IMR-90 (cell line): ENCODE measurements at regions not wholly inside any gene's neighbourhood (a gene's known extent, or its start where the extent isn't known, plus 50 kb on each side); places are given as distances from the start of the nearest gene placed in this dataset.
A peak's percentile ranks its signal among the peaks of the same experiment; 100 is the strongest.

Source experiments
- ATAC-seq: fragments of 200-7000 bp; cut with Tn5 transposase; 2 replicates; pipeline ENCODE4 v1.9.1; 2020; ENCODE audit warnings: low read depth, mild to moderate bottlenecking, moderate library complexity
- BruUV-seq: library from RNA; stranded (reverse); fragments of 400-500 nt; replicated peaks from 2 replicates; lab custom pipeline; 2021; lab: Mats Ljungman, UMichigan
- CTCF ChIA-PET: fragments of 300-600 bp; formaldehyde crosslinking; extraction: SDS; loops from one replicate; lab custom pipeline; 2021; ENCODE audit warnings: antibody characterized with exemption; lab: Yijun Ruan, JAX
- POLR2A ChIA-PET: fragments of 300-600 bp; sonication (Branson Sonifier 250); formaldehyde crosslinking; loops from one replicate; lab custom pipeline; 2022; ENCODE audit warnings: antibody characterized with exemption; ENCODE audit not compliant: unreplicated experiment; lab: Charles Lee
- DNase-seq: peaks from one replicate; pipeline ENCODE4 v3.0.0; 2013
- H2AFZ ChIP-seq: replicated peaks from 2 replicates; pipeline ENCODE3; 2013; ENCODE audit warnings: low read length, mild to moderate bottlenecking; ENCODE audit not compliant: poor library complexity
- H2AK5ac ChIP-seq: 2 replicates; pipeline ENCODE4 v1.6.1; 2013; ENCODE audit warnings: low read depth, low read length, inconsistent platforms
- H2AK9ac ChIP-seq: replicated peaks from 2 replicates; pipeline ENCODE3; 2013; ENCODE audit warnings: mild to moderate bottlenecking, low read depth, low read length, moderate library complexity; ENCODE audit not compliant: poor library complexity
- H2BK120ac ChIP-seq: 2 replicates; pipeline ENCODE4 v1.6.1; 2013; ENCODE audit warnings: low read depth, low read length, inconsistent platforms
- H2BK15ac ChIP-seq: 3 replicates; pipeline ENCODE4 v1.6.1; 2013; ENCODE audit warnings: low read depth, low read length, inconsistent platforms
- H2BK20ac ChIP-seq: 2 replicates; pipeline ENCODE4 v1.6.1; 2013; ENCODE audit warnings: low read depth, mild to moderate bottlenecking, inconsistent platforms, low read length, moderate library complexity
- H2BK5ac ChIP-seq: 2 replicates; pipeline ENCODE4 v1.6.1; 2013; ENCODE audit warnings: mild to moderate bottlenecking, low read depth, low read length, inconsistent platforms; ENCODE audit not compliant: poor library complexity, severe bottlenecking
- H3K14ac ChIP-seq: replicated peaks from 2 replicates; pipeline ENCODE4 v1.6.1; 2013; ENCODE audit warnings: low read depth, low read length, inconsistent platforms
- H3K18ac ChIP-seq: 2 replicates; pipeline ENCODE4 v1.6.1; 2013; ENCODE audit warnings: low read depth, low read length, control low read depth
- H3K23ac ChIP-seq: 2 replicates; pipeline ENCODE4 v1.6.1; 2013; ENCODE audit warnings: low read depth, low read length, inconsistent platforms
- H3K27ac ChIP-seq: 2 replicates; pipeline ENCODE4 v1.5.1; 2013; ENCODE audit warnings: mild to moderate bottlenecking, control low read depth, low read length; ENCODE audit not compliant: insufficient read depth
- H3K27me3 ChIP-seq: 2 replicates; pipeline ENCODE4 v1.6.1; 2013; ENCODE audit warnings: low read length; ENCODE audit not compliant: control insufficient read depth, insufficient read depth
- H3K36me3 ChIP-seq: 2 replicates; pipeline ENCODE4 v1.6.1; 2013; ENCODE audit warnings: low read length, mixed read lengths; ENCODE audit not compliant: control insufficient read depth, insufficient read depth
- H3K4ac ChIP-seq: 2 replicates; pipeline ENCODE4 v1.6.1; 2013; ENCODE audit warnings: low read depth, low read length, inconsistent platforms
- H3K4me1 ChIP-seq: 2 replicates; pipeline ENCODE4 v1.6.1; 2013; ENCODE audit warnings: low read length, mixed read lengths; ENCODE audit not compliant: control insufficient read depth, insufficient read depth
- H3K4me2 ChIP-seq: 2 replicates; pipeline ENCODE4 v1.6.1; 2013; ENCODE audit warnings: low read depth, mild to moderate bottlenecking, control low read depth, low read length, moderate library complexity
- H3K4me3 ChIP-seq: 2 replicates; pipeline ENCODE4 v1.5.1; 2013; ENCODE audit warnings: low read depth, mild to moderate bottlenecking, control low read depth, low read length, moderate library complexity; ENCODE audit not compliant: insufficient read depth
- H3K56ac ChIP-seq: 2 replicates; pipeline ENCODE4 v1.6.1; 2013; ENCODE audit warnings: low read length, inconsistent platforms; ENCODE audit not compliant: insufficient read depth; ENCODE audit errors: extremely low read depth
- H3K79me1 ChIP-seq, 2 experiments: 2 replicates each; pipeline ENCODE4 v1.6.1; 2013; ENCODE audit warnings: low read length in 2 of 2, inconsistent platforms in 1 of 2, low read depth in 1 of 2
- H3K9ac ChIP-seq: 2 replicates; pipeline ENCODE4 v1.6.1; 2013; ENCODE audit warnings: low read depth, low read length, control low read depth
- H3K9me1 ChIP-seq: 2 replicates; pipeline ENCODE4 v1.6.1; 2013; ENCODE audit warnings: low read length, inconsistent platforms; ENCODE audit not compliant: insufficient read depth
- H3K9me3 ChIP-seq: 2 replicates; pipeline ENCODE4 v1.6.1; 2013; ENCODE audit warnings: low read length; ENCODE audit not compliant: control insufficient read depth, insufficient read depth
- H4K20me1 ChIP-seq: 2 replicates; pipeline ENCODE4 v1.6.1; 2013; ENCODE audit warnings: low read length, inconsistent platforms; ENCODE audit not compliant: insufficient read depth
- H4K5ac ChIP-seq: 2 replicates; pipeline ENCODE4 v1.6.1; 2013; ENCODE audit warnings: mild to moderate bottlenecking, low read depth, low read length, control low read depth
- H4K8ac ChIP-seq, 2 experiments: 2 replicates each; pipeline ENCODE4 v1.6.1; 2013; ENCODE audit warnings: low read depth in 2 of 2, low read length in 2 of 2, control low read depth in 1 of 2, inconsistent platforms in 1 of 2
- H4K91ac ChIP-seq: 2 replicates; pipeline ENCODE4 v1.6.1; 2013; ENCODE audit warnings: low read depth, low read length, inconsistent platforms; ENCODE audit not compliant: insufficient read depth
- CEBPB ChIP-seq: IDR thresholded peaks from 2 replicates; pipeline ENCODE4 v1.6.1; 2012; ENCODE audit warnings: low read depth, low read length, improper control_type of control experiment
- MXI1 ChIP-seq: IDR thresholded peaks from 2 replicates; pipeline ENCODE4 v1.6.1; 2012; ENCODE audit warnings: low read depth, mild to moderate bottlenecking, low read length, moderate library complexity, borderline replicate concordance
- RAD21 ChIP-seq: IDR thresholded peaks from 2 replicates; pipeline ENCODE4 v1.6.1; 2012; ENCODE audit warnings: low read length, improper control_type of control experiment
- RFX5 ChIP-seq: IDR thresholded peaks from 2 replicates; pipeline ENCODE4 v1.8.0; 2012; ENCODE audit warnings: low read depth, mild to moderate bottlenecking, low read length, moderate library complexity
- WGBS, 2 experiments: methylation state at CpG; one replicate each; pipeline versions ENCODE4 v1.1.5 to v1.1.7; 2013; ENCODE audit warnings: missing lambda C conversion rate in 2 of 2; ENCODE audit not compliant: insufficient read length in 1 of 2; ENCODE audit errors: extremely low coverage in 2 of 2; 5-methylcytosine and 5-hydroxymethylcytosine counted together
- dilution Hi-C: fragments of 300-500 bp; cut with HindIII; formaldehyde crosslinking; loops from one replicate; pipeline ENCODE4 v1.14.3; 2018; ENCODE audit warnings: low sequenced_read_pairs; ENCODE audit not compliant: unreplicated experiment
- in situ Hi-C: fragments of 300-500 bp; cut with MboI; formaldehyde crosslinking; loops from 3 replicates; pipeline ENCODE4 v1.14.3; 2019; ENCODE audit warnings: low sequenced_read_pairs, inconsistent platforms, mixed read lengths
- intact Hi-C: fragments of 100-400 bp; cut with micrococcal nuclease; formaldehyde crosslinking; loops from 2 replicates; pipeline ENCODE4 v1.10.0; 2022

GRCh38 chr19:27776020-27776419, 1436.9 kb downstream of the UQCRFS1 start:
- H3K9me1 ChIP-seq, result no peaks in the 10 kb centered on the region
- no peak overlapping the region for H2AK9ac ChIP-seq
- H3K27me3 ChIP-seq, result no peaks in the 10 kb centered on the region
- BruUV-seq, result no TSS peak
- H3K56ac ChIP-seq, result no peak overlapping the region
- ATAC-seq, result no peak
- no peak for TF ChIP-seq RAD21
- peak; percentile 66 for TF ChIP-seq CEBPB
- no peak for TF ChIP-seq RFX5
- no peak for TF ChIP-seq MXI1
- ChIA-PET POLR2A (no interaction called here), CTCF (no interaction called here)
- no peak overlapping the region for H3K4ac ChIP-seq
- no peak overlapping the region for H2BK20ac ChIP-seq
- H3K27ac ChIP-seq, result no peak overlapping the region
- no peak overlapping the region for H3K23ac ChIP-seq
- H2AFZ ChIP-seq, result no peak overlapping the region
- H3K9me3 ChIP-seq, result peaks cover 27% of the 10 kb centered on the region
- in situ Hi-C loops, result no loop called here
- H4K20me1 ChIP-seq, result no peaks in the 10 kb centered on the region
- no peak overlapping the region for H2BK15ac ChIP-seq
- no peak overlapping the region for H4K91ac ChIP-seq
- H2BK5ac ChIP-seq, result no peak overlapping the region
- H4K5ac ChIP-seq, result no peak overlapping the region
- 89% methylated on average over 4 of the region's 8 CpGs; no CpG with 5 or more reads in 1 of the 2 experiments for WGBS, 2 experiments
- H3K14ac ChIP-seq, result no peak overlapping the region
- H3K4me1 ChIP-seq, result no peaks in the 10 kb centered on the region
- no peak overlapping the region for H2BK120ac ChIP-seq
- 0 out of 4 replicates have a peak, but pooled peaks cover 0 to 2% of the 10 kb centered on the region in 2 experiments for H3K79me1 ChIP-seq
- DNase-seq, result peak; percentile 31
- no peak overlapping the region for H3K4me3 ChIP-seq
- H3K36me3 ChIP-seq, result peaks cover 12% of the 10 kb centered on the region
- no peak overlapping the region for H2AK5ac ChIP-seq
- H4K8ac ChIP-seq, result no peak overlapping the region
- dilution Hi-C loops, result no loop called here
- H3K9ac ChIP-seq, result no peak overlapping the region
- H3K4me2 ChIP-seq, result no peak overlapping the region
- intact Hi-C loops, result no loop called here
- no peak overlapping the region for H3K18ac ChIP-seq
